Fibroblast of lung (primary cell): ENCODE measurements at regions not wholly inside any gene's neighbourhood (a gene's known extent, or its start where the extent isn't known, plus 50 kb on each side); places are given as distances from the start of the nearest gene placed in this dataset.
A peak's percentile ranks its signal among the peaks of the same experiment; 100 is the strongest.

ENCODE experiments used
- DNase-seq, 2 donors: peaks; one replicate each; pipeline versions ENCODE4 v3.0.0 to v3.0.0-alpha.2; 2010; ENCODE audit warnings: low read depth in 2 of 2
- H2AFZ ChIP-seq: 2 replicates; pipeline ENCODE4 v1.5.1; 2012; ENCODE audit warnings: low read length, control low read depth, inconsistent platforms
- H3K27ac ChIP-seq: 2 replicates; pipeline ENCODE4 v1.5.1; 2011; ENCODE audit warnings: low read length, control low read depth; ENCODE audit not compliant: insufficient read depth
- H3K27me3 ChIP-seq: 2 replicates; pipeline ENCODE4 v1.5.1; 2011; ENCODE audit warnings: mild to moderate bottlenecking, low read length; ENCODE audit not compliant: control insufficient read depth, insufficient read depth
- H3K36me3 ChIP-seq: 2 replicates; pipeline ENCODE4 v1.5.1; 2011; ENCODE audit warnings: low read length; ENCODE audit not compliant: control insufficient read depth, insufficient read depth
- H3K4me1 ChIP-seq: 2 replicates; pipeline ENCODE4 v1.5.1; 2011; ENCODE audit warnings: low read length; ENCODE audit not compliant: control insufficient read depth, insufficient read depth; ENCODE audit errors: extremely low read depth
- H3K4me2 ChIP-seq: 2 replicates; pipeline ENCODE4 v1.5.1; 2011; ENCODE audit warnings: low read length, control low read depth; ENCODE audit not compliant: insufficient read depth; ENCODE audit errors: extremely low read depth
- H3K4me3 ChIP-seq, 4 experiments: fragments of 200-600 bp in 1 of 4; sonication (generic) in 1 of 4; replicated peaks in 1 of 4; 2 replicates each; pipeline ENCODE4 v1.5.1; 2011 to 2016; ENCODE audit warnings: low read length in 4 of 4, low read depth in 3 of 4, mild to moderate bottlenecking in 3 of 4, control low read depth in 2 of 4, inconsistent platforms in 1 of 4, mixed read lengths in 1 of 4; ENCODE audit not compliant: insufficient read depth in 1 of 4; ENCODE audit errors: control extremely low read depth in 1 of 4
- H3K79me2 ChIP-seq: 2 replicates; pipeline ENCODE4 v1.5.1; 2012; ENCODE audit warnings: mild to moderate bottlenecking, low read length, inconsistent platforms; ENCODE audit not compliant: control insufficient read depth, insufficient read depth
- H3K9ac ChIP-seq: 2 replicates; pipeline ENCODE4 v1.5.1; 2011; ENCODE audit warnings: mild to moderate bottlenecking, low read length, control low read depth; ENCODE audit not compliant: insufficient read depth
- H3K9me3 ChIP-seq: 2 replicates; pipeline ENCODE4 v1.5.1; 2012; ENCODE audit warnings: low read depth, low read length; ENCODE audit not compliant: control insufficient read depth, insufficient read depth
- H4K20me1 ChIP-seq: 2 replicates; pipeline ENCODE4 v1.5.1; 2011; ENCODE audit warnings: low read length; ENCODE audit not compliant: control insufficient read depth, insufficient read depth; ENCODE audit errors: extremely low read depth
- CTCF ChIP-seq, 2 donors: IDR thresholded peaks in 1 of 2; conservative IDR thresholded peaks in 1 of 2; 1 replicate in 1 of 2; 2 replicates in 1 of 2; pipeline ENCODE4 v1.5.1; 2011 to 2012; ENCODE audit warnings: low read length in 2 of 2, control low read depth in 1 of 2, inconsistent platforms in 1 of 2, low read depth in 1 of 2, mild to moderate bottlenecking in 1 of 2
- EZH2 ChIP-seq: IDR thresholded peaks from 2 replicates; pipeline ENCODE4 v1.5.1; 2012; ENCODE audit warnings: low read length, control low read depth, mild to moderate bottlenecking; ENCODE audit errors: missing control alignments

- H3K27ac ChIP-seq, result no peak overlapping the region
- no peaks in the 10 kb centered on the region for H3K79me2 ChIP-seq
- H3K9ac ChIP-seq, result no peak overlapping the region
- H3K4me1 ChIP-seq, result no peaks in the 10 kb centered on the region
- DNase-seq, result no peak
- H3K27me3 ChIP-seq, result no peaks in the 10 kb centered on the region
- H4K20me1 ChIP-seq, result no peaks in the 10 kb centered on the region
- H3K4me3 ChIP-seq, result no peak overlapping the region
- no peaks in the 10 kb centered on the region for H3K36me3 ChIP-seq
- H3K9me3 ChIP-seq, result no peaks in the 10 kb centered on the region
- TF ChIP-seq CTCF (conservative IDR thresholded peaks at IDR 0.05 in 1 of 2, IDR thresholded peaks at IDR 0.05 in 1 of 2; ENCODE audit: low read depth in 1 of 2, low read length in 2 of 2), result no peak
- TF ChIP-seq EZH2, result no peak
- no peak overlapping the region for H2AFZ ChIP-seq
- H3K4me2 ChIP-seq, result no peak overlapping the region
Measured at GRCh38 chrX:121802881-121803412, 755.5 kb downstream of the GLUD2 start.

GRCh38 chrX:121823406-121823805 is 776.0 kb downstream of the GLUD2 start:
- H3K9me3 ChIP-seq, result no peaks in the 10 kb centered on the region
- no peaks in the 10 kb centered on the region for H3K4me1 ChIP-seq
- H3K4me3 ChIP-seq, result no peak overlapping the region
- H3K27me3 ChIP-seq, result no peaks in the 10 kb centered on the region
- H3K9ac ChIP-seq, result no peak overlapping the region
- no peak for DNase-seq
- H2AFZ ChIP-seq, result no peak overlapping the region
- no peaks in the 10 kb centered on the region for H4K20me1 ChIP-seq
- no peak overlapping the region for H3K4me2 ChIP-seq
- no peak for TF ChIP-seq EZH2
- TF ChIP-seq CTCF (conservative IDR thresholded peaks at IDR 0.05 in 1 of 2, IDR thresholded peaks at IDR 0.05 in 1 of 2; ENCODE audit: low read depth in 1 of 2, low read length in 2 of 2), result no peak
- H3K79me2 ChIP-seq, result no peaks in the 10 kb centered on the region
- no peak overlapping the region for H3K27ac ChIP-seq
- H3K36me3 ChIP-seq, result no peaks in the 10 kb centered on the region

- no peak overlapping the region for H3K27ac ChIP-seq
- H3K4me3 ChIP-seq, result no peak overlapping the region
- H3K79me2 ChIP-seq, result no peaks in the 10 kb centered on the region
- TF ChIP-seq EZH2 (no peak), CTCF (conservative IDR thresholded peaks at IDR 0.05 in 1 of 2, IDR thresholded peaks at IDR 0.05 in 1 of 2; ENCODE audit: low read depth in 1 of 2, low read length in 2 of 2) (no peak)
- H3K4me2 ChIP-seq, result no peak overlapping the region
- H4K20me1 ChIP-seq, result no peaks in the 10 kb centered on the region
- no peak overlapping the region for H2AFZ ChIP-seq
- H3K27me3 ChIP-seq, result no peaks in the 10 kb centered on the region
- H3K9me3 ChIP-seq, result no peaks in the 10 kb centered on the region
- H3K36me3 ChIP-seq, result no peaks in the 10 kb centered on the region
- H3K9ac ChIP-seq, result no peak overlapping the region
- no peaks in the 10 kb centered on the region for H3K4me1 ChIP-seq
- peak in 1 of 2 donors; percentile 69 for DNase-seq
Measured at GRCh38 chrX:121831601-121832000, 784.2 kb downstream of the GLUD2 start.
